IMR-90 (cell line): ENCODE measurements at regions not wholly inside any gene's neighbourhood (a gene's known extent, or its start where the extent isn't known, plus 50 kb on each side); places are given as distances from the start of the nearest gene placed in this dataset.

ENCODE experiments used
- ATAC-seq: fragments of 200-7000 bp; cut with Tn5 transposase; 2 replicates; pipeline ENCODE4 v1.9.1; 2020; ENCODE audit warnings: low read depth, mild to moderate bottlenecking, moderate library complexity
- BruUV-seq: library from RNA; stranded (reverse); fragments of 400-500 nt; replicated peaks from 2 replicates; lab custom pipeline; 2021; lab: Mats Ljungman, UMichigan
- CTCF ChIA-PET: fragments of 300-600 bp; formaldehyde crosslinking; extraction: SDS; loops from one replicate; lab custom pipeline; 2021; ENCODE audit warnings: antibody characterized with exemption; lab: Yijun Ruan, JAX
- POLR2A ChIA-PET: fragments of 300-600 bp; sonication (Branson Sonifier 250); formaldehyde crosslinking; loops from one replicate; lab custom pipeline; 2022; ENCODE audit warnings: antibody characterized with exemption; ENCODE audit not compliant: unreplicated experiment; lab: Charles Lee
- DNase-seq: peaks from one replicate; pipeline ENCODE4 v3.0.0; 2013
- H2AFZ ChIP-seq: replicated peaks from 2 replicates; pipeline ENCODE3; 2013; ENCODE audit warnings: low read length, mild to moderate bottlenecking; ENCODE audit not compliant: poor library complexity
- H2AK5ac ChIP-seq: 2 replicates; pipeline ENCODE4 v1.6.1; 2013; ENCODE audit warnings: low read depth, low read length, inconsistent platforms
- H2AK9ac ChIP-seq: replicated peaks from 2 replicates; pipeline ENCODE3; 2013; ENCODE audit warnings: mild to moderate bottlenecking, low read depth, low read length, moderate library complexity; ENCODE audit not compliant: poor library complexity
- H2BK120ac ChIP-seq: 2 replicates; pipeline ENCODE4 v1.6.1; 2013; ENCODE audit warnings: low read depth, low read length, inconsistent platforms
- H2BK15ac ChIP-seq: 3 replicates; pipeline ENCODE4 v1.6.1; 2013; ENCODE audit warnings: low read depth, low read length, inconsistent platforms
- H2BK20ac ChIP-seq: 2 replicates; pipeline ENCODE4 v1.6.1; 2013; ENCODE audit warnings: low read depth, mild to moderate bottlenecking, inconsistent platforms, low read length, moderate library complexity
- H2BK5ac ChIP-seq: 2 replicates; pipeline ENCODE4 v1.6.1; 2013; ENCODE audit warnings: mild to moderate bottlenecking, low read depth, low read length, inconsistent platforms; ENCODE audit not compliant: poor library complexity, severe bottlenecking
- H3K14ac ChIP-seq: replicated peaks from 2 replicates; pipeline ENCODE4 v1.6.1; 2013; ENCODE audit warnings: low read depth, low read length, inconsistent platforms
- H3K18ac ChIP-seq: 2 replicates; pipeline ENCODE4 v1.6.1; 2013; ENCODE audit warnings: low read depth, low read length, control low read depth
- H3K23ac ChIP-seq: 2 replicates; pipeline ENCODE4 v1.6.1; 2013; ENCODE audit warnings: low read depth, low read length, inconsistent platforms
- H3K27ac ChIP-seq: 2 replicates; pipeline ENCODE4 v1.5.1; 2013; ENCODE audit warnings: mild to moderate bottlenecking, control low read depth, low read length; ENCODE audit not compliant: insufficient read depth
- H3K27me3 ChIP-seq: 2 replicates; pipeline ENCODE4 v1.6.1; 2013; ENCODE audit warnings: low read length; ENCODE audit not compliant: control insufficient read depth, insufficient read depth
- H3K36me3 ChIP-seq: 2 replicates; pipeline ENCODE4 v1.6.1; 2013; ENCODE audit warnings: low read length, mixed read lengths; ENCODE audit not compliant: control insufficient read depth, insufficient read depth
- H3K4ac ChIP-seq: 2 replicates; pipeline ENCODE4 v1.6.1; 2013; ENCODE audit warnings: low read depth, low read length, inconsistent platforms
- H3K4me1 ChIP-seq: 2 replicates; pipeline ENCODE4 v1.6.1; 2013; ENCODE audit warnings: low read length, mixed read lengths; ENCODE audit not compliant: control insufficient read depth, insufficient read depth
- H3K4me2 ChIP-seq: 2 replicates; pipeline ENCODE4 v1.6.1; 2013; ENCODE audit warnings: low read depth, mild to moderate bottlenecking, control low read depth, low read length, moderate library complexity
- H3K4me3 ChIP-seq: 2 replicates; pipeline ENCODE4 v1.5.1; 2013; ENCODE audit warnings: low read depth, mild to moderate bottlenecking, control low read depth, low read length, moderate library complexity; ENCODE audit not compliant: insufficient read depth
- H3K56ac ChIP-seq: 2 replicates; pipeline ENCODE4 v1.6.1; 2013; ENCODE audit warnings: low read length, inconsistent platforms; ENCODE audit not compliant: insufficient read depth; ENCODE audit errors: extremely low read depth
- H3K79me1 ChIP-seq, 2 experiments: 2 replicates each; pipeline ENCODE4 v1.6.1; 2013; ENCODE audit warnings: low read length in 2 of 2, inconsistent platforms in 1 of 2, low read depth in 1 of 2
- H3K9ac ChIP-seq: 2 replicates; pipeline ENCODE4 v1.6.1; 2013; ENCODE audit warnings: low read depth, low read length, control low read depth
- H3K9me1 ChIP-seq: 2 replicates; pipeline ENCODE4 v1.6.1; 2013; ENCODE audit warnings: low read length, inconsistent platforms; ENCODE audit not compliant: insufficient read depth
- H3K9me3 ChIP-seq: 2 replicates; pipeline ENCODE4 v1.6.1; 2013; ENCODE audit warnings: low read length; ENCODE audit not compliant: control insufficient read depth, insufficient read depth
- H4K20me1 ChIP-seq: 2 replicates; pipeline ENCODE4 v1.6.1; 2013; ENCODE audit warnings: low read length, inconsistent platforms; ENCODE audit not compliant: insufficient read depth
- H4K5ac ChIP-seq: 2 replicates; pipeline ENCODE4 v1.6.1; 2013; ENCODE audit warnings: mild to moderate bottlenecking, low read depth, low read length, control low read depth
- H4K8ac ChIP-seq, 2 experiments: 2 replicates each; pipeline ENCODE4 v1.6.1; 2013; ENCODE audit warnings: low read depth in 2 of 2, low read length in 2 of 2, control low read depth in 1 of 2, inconsistent platforms in 1 of 2
- H4K91ac ChIP-seq: 2 replicates; pipeline ENCODE4 v1.6.1; 2013; ENCODE audit warnings: low read depth, low read length, inconsistent platforms; ENCODE audit not compliant: insufficient read depth
- BHLHE40 ChIP-seq: fragments of 150-350 bp; IDR thresholded peaks from 2 replicates; pipeline ENCODE4 v1.6.1; 2016; ENCODE audit warnings: mild to moderate bottlenecking, low read depth, low read length
- CEBPB ChIP-seq: IDR thresholded peaks from 2 replicates; pipeline ENCODE4 v1.6.1; 2012; ENCODE audit warnings: low read depth, low read length, improper control_type of control experiment
- CTCF ChIP-seq: conservative IDR thresholded peaks from 2 replicates; pipeline ENCODE4 v1.5.1; 2012; ENCODE audit warnings: mild to moderate bottlenecking, low read depth, low read length, improper control_type of control experiment
- ELK1 ChIP-seq: fragments of 150-350 bp; IDR thresholded peaks from 2 replicates; pipeline ENCODE4 v1.6.1; 2016; ENCODE audit warnings: low read depth, mild to moderate bottlenecking, low read length, moderate library complexity, borderline replicate concordance
- MAFK ChIP-seq: IDR thresholded peaks from 2 replicates; pipeline ENCODE4 v1.6.1; 2012; ENCODE audit warnings: low read depth, low read length, improper control_type of control experiment
- MXI1 ChIP-seq: IDR thresholded peaks from 2 replicates; pipeline ENCODE4 v1.6.1; 2012; ENCODE audit warnings: low read depth, mild to moderate bottlenecking, low read length, moderate library complexity, borderline replicate concordance
- NFE2L2 ChIP-seq: fragments of 150-350 bp; IDR thresholded peaks from 2 replicates; pipeline ENCODE4 v1.6.1; 2016; ENCODE audit warnings: low read depth, mild to moderate bottlenecking, low read length
- RAD21 ChIP-seq: IDR thresholded peaks from 2 replicates; pipeline ENCODE4 v1.6.1; 2012; ENCODE audit warnings: low read length, improper control_type of control experiment
- RCOR1 ChIP-seq: IDR thresholded peaks from 2 replicates; pipeline ENCODE4 v1.6.1; 2012; ENCODE audit warnings: mild to moderate bottlenecking, low read length, improper control_type of control experiment; ENCODE audit not compliant: insufficient replicate concordance
- RFX5 ChIP-seq: IDR thresholded peaks from 2 replicates; pipeline ENCODE4 v1.8.0; 2012; ENCODE audit warnings: low read depth, mild to moderate bottlenecking, low read length, moderate library complexity
- SMC3 ChIP-seq: fragments of 150-350 bp; IDR thresholded peaks from 2 replicates; pipeline ENCODE4 v1.6.1; 2016; ENCODE audit warnings: low read depth, mild to moderate bottlenecking, antibody characterized with exemption, low read length, moderate library complexity
- USF2 ChIP-seq: fragments of 150-350 bp; IDR thresholded peaks from 2 replicates; pipeline ENCODE4 v1.6.1; 2017; ENCODE audit warnings: mild to moderate bottlenecking, antibody characterized with exemption, low read length, low read depth
- WGBS, 2 experiments: methylation state at CpG; one replicate each; pipeline versions ENCODE4 v1.1.5 to v1.1.7; 2013; ENCODE audit warnings: missing lambda C conversion rate in 2 of 2; ENCODE audit not compliant: insufficient read length in 1 of 2; ENCODE audit errors: extremely low coverage in 2 of 2; 5-methylcytosine and 5-hydroxymethylcytosine counted together
- dilution Hi-C: fragments of 300-500 bp; cut with HindIII; formaldehyde crosslinking; loops from one replicate; pipeline ENCODE4 v1.14.3; 2018; ENCODE audit warnings: low sequenced_read_pairs; ENCODE audit not compliant: unreplicated experiment
- in situ Hi-C: fragments of 300-500 bp; cut with MboI; formaldehyde crosslinking; loops from 3 replicates; pipeline ENCODE4 v1.14.3; 2019; ENCODE audit warnings: low sequenced_read_pairs, inconsistent platforms, mixed read lengths
- intact Hi-C: fragments of 100-400 bp; cut with micrococcal nuclease; formaldehyde crosslinking; loops from 2 replicates; pipeline ENCODE4 v1.10.0; 2022

GRCh38 chr2:147247749-147248148, 597.1 kb upstream of the ACVR2A start:
- no peak for DNase-seq
- H2AK9ac ChIP-seq, result no peak overlapping the region
- no peaks in the 10 kb centered on the region for H3K79me1 ChIP-seq
- no TSS peak for BruUV-seq
- no peaks in the 10 kb centered on the region for H3K9me1 ChIP-seq
- H3K4me3 ChIP-seq, result no peak overlapping the region
- no peak overlapping the region for H2BK20ac ChIP-seq
- H3K4me1 ChIP-seq, result no peaks in the 10 kb centered on the region
- no peak for ATAC-seq
- no peak overlapping the region for H2BK15ac ChIP-seq
- H3K9me3 ChIP-seq, result no peaks in the 10 kb centered on the region; the same call in 1 of the 2 replicates
- no CpG with 5 or more reads among the region's 2 CpGs for WGBS, 2 experiments
- ChIA-PET POLR2A (no interaction called here), CTCF (no interaction called here)
- H2AFZ ChIP-seq, result no peak overlapping the region
- no peak overlapping the region for H3K4ac ChIP-seq
- no peak overlapping the region for H3K27ac ChIP-seq
- H4K5ac ChIP-seq, result no peak overlapping the region
- H3K23ac ChIP-seq, result no peak overlapping the region
- no peak overlapping the region for H3K56ac ChIP-seq
- no peak overlapping the region for H3K18ac ChIP-seq
- H2BK5ac ChIP-seq, result no peak overlapping the region
- no peaks in the 10 kb centered on the region for H3K27me3 ChIP-seq
- H2BK120ac ChIP-seq, result no peak overlapping the region
- H3K36me3 ChIP-seq, result no peaks in the 10 kb centered on the region
- dilution Hi-C loops (no loop called here), intact Hi-C loops (no loop called here), in situ Hi-C loops (no loop called here)
- H4K8ac ChIP-seq, result no peak overlapping the region
- no peak overlapping the region for H3K14ac ChIP-seq
- H4K91ac ChIP-seq, result no peak overlapping the region
- no peak overlapping the region for H3K4me2 ChIP-seq
- no peak overlapping the region for H3K9ac ChIP-seq
- H2AK5ac ChIP-seq, result no peak overlapping the region
- H4K20me1 ChIP-seq, result no peaks in the 10 kb centered on the region
- TF ChIP-seq USF2, result no peak
- no peak for TF ChIP-seq RFX5
- TF ChIP-seq MXI1, result no peak
- no peak for TF ChIP-seq CEBPB
- no peak for TF ChIP-seq SMC3
- no peak for TF ChIP-seq CTCF
- TF ChIP-seq NFE2L2, result no peak
- no peak for TF ChIP-seq MAFK
- TF ChIP-seq RAD21, result no peak
- no peak for TF ChIP-seq ELK1
- no peak for TF ChIP-seq BHLHE40
- no peak for TF ChIP-seq RCOR1
